Choroid plexus epithelial cell (primary cell): ENCODE measurements at regions not wholly inside any gene's neighbourhood (a gene's known extent, or its start where the extent isn't known, plus 50 kb on each side); places are given as distances from the start of the nearest gene placed in this dataset.

Experiments
- DNase-seq: peaks from one replicate; pipeline ENCODE4 v3.0.0-alpha.2; 2010; ENCODE audit warnings: low read depth
- H3K4me3 ChIP-seq: 2 replicates; pipeline ENCODE4 v1.5.1; 2011; ENCODE audit warnings: low read depth, mild to moderate bottlenecking, control low read depth, low read length, moderate library complexity
- CTCF ChIP-seq: conservative IDR thresholded peaks from 2 replicates; pipeline ENCODE4 v1.5.1; 2011; ENCODE audit warnings: low read depth, mild to moderate bottlenecking, control low read depth, inconsistent platforms, low read length, moderate library complexity

- no peak for DNase-seq
- H3K4me3 ChIP-seq: no peak overlapping the region
- peak; percentile 6 for TF ChIP-seq CTCF
These were observed 64.7 kb upstream of the GLI2 start for GRCh38 chr2:120670771-120671480.

DNA sequence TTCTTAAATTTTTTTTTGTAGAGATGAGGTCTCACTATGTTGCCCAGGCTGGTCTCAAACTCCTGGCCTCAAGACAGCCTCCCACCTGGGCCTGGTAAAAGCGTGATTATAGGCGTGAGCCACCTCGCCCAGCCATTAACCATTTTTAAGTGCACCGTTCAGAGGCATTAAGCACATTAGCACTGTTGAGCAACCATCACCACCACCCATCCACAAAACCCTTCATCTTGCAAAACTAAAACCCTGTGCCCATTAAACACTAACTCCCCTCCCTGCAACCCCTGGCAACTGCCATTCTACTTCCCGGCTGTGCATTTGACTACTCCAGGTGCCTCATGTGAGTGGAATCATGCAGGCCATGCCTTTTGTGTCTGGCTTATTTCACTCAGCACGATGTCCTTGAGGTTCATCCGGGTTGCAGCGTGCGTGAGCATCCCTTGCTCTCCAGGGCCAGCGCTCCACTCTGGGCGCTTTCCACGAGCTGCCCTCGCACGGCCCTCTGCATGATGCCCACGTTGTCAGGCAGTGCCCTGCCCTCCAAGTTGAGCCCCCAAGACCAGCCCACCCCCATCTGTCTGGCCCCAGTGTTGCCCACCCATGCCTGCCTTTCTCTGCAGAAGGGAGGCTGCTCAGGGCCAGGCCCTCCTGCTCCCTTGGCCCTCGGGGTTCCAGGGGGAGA, 63.0 kb upstream of the GLI2 start:
- DNase-seq: no peak
- TF ChIP-seq CTCF: no peak

GRCh38 chr2:120673205-120673550, 62.5 kb upstream of the GLI2 start:
- H3K4me3 ChIP-seq: no peak overlapping the region
- no peak for DNase-seq
- no peak for TF ChIP-seq CTCF

More for the DNA sequence above, 63.0 kb upstream of the GLI2 start:
- H3K4me3 ChIP-seq: no peak overlapping the region

DNA sequence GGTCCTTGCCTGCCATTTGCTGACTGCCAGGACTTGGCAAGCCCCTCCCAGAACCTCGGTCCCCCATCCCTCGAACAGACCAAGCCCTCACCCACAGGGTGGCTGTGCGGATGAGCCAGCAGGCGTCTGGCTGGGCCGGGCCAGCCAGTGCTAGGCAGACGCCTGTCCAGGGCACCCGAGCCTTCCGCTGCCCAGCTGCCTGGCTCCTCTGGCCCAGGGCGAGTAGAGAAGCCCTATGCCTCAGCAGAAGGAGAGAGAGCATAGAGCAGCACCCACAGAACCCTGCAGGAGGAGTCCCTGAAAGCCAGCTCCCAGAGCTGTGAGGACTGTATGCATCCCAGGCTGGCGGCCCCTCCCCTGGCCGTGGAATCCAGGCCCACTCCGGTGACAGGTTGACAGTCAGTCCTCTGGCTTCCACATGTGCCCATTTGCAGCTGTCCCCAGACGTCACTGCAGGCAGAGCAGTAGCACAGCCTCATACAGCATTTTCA, 62.1 kb upstream of the GLI2 start:
- no peak overlapping the region for H3K4me3 ChIP-seq
- no peak for DNase-seq
- no peak for TF ChIP-seq CTCF

GRCh38 chr2:120674246-120675170, 61.2 kb upstream of the GLI2 start:
- TF ChIP-seq CTCF: no peak
- no peak overlapping the region for H3K4me3 ChIP-seq
- DNase-seq: no peak

- DNase-seq: peak; percentile 70
- H3K4me3 ChIP-seq: no peak overlapping the region
- TF ChIP-seq CTCF: peak; percentile 87
These were observed 60.1 kb upstream of the GLI2 start for GRCh38 chr2:120675460-120676130.
